NCI-H2196 (cell line): ENCODE measurements at regions not wholly inside any gene's neighbourhood (a gene's known extent, or its start where the extent isn't known, plus 50 kb on each side); places are given as distances from the start of the nearest gene placed in this dataset.

Experiments
- DNase-seq: peaks from one replicate; lab custom pipeline; 2025; ENCODE audit not compliant: unreplicated experiment; lab: John Stamatoyannopoulos, UW

DNA sequence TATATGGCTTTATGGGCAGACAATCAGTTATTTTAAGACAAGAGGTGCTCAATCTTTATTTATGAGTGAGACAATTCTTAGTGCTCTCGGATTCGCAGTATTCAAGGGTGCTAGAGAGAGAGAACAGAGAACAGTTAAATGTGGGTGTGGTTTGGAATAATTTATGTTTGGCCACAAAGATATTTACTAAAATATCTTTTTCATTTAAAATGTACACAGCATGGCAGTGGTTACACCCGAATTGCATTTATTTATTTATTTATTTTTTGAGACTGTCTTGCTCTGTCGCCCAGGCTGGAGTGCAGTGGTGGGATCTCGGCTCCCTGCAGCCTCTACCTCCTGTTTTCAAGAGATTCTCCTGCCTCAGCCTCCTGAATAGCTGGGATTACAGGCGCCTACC is 109.2 kb downstream of the CDCA7 start:
- no peak for DNase-seq

DNA sequence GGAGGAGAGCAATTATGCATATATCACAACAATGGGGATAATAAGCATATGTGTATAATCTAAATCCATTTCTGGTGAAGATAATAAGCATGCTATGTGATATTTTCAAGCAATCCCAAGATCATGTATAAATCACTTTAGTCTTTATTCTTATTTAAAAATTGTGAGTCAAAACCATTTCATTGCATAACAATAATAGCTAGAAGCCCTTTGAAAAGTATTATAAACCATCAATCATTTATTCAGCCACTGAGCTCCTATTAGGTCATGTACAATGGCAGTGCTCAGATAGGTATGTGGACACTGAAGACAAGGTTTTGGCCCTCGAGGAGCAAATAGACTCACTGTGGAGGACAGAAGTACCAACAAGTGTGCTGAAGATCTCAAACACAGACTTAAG is 113.1 kb downstream of the CDCA7 start:
- DNase-seq: no peak

DNA sequence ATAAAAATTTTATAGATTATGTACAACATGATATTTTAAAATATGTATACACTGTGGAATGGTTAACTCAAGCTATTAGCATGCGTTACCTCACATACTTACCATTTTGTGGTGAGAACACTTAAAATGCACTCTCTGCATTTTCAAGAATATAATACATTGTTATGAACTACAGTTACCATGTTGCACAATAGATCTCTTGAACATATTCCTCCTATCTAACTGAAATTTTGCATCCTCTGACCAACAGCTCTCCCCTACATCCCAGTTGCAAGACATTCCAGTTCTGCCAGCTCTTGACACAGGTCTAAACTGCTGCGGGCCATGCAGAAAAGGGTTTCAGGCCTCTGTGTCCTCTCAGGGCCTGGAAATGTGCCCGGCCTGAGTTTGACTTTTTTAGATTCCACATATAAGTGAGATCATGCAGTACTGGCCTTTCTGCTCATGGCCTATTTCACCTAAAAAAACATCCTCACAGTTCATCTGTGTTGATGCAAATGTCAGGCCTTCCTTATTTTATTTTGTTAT is 113.7 kb downstream of the CDCA7 start:
- DNase-seq: no peak

- DNase-seq: no peak
Observed at GRCh38 chr2:173472112-173472511, 117.4 kb downstream of the CDCA7 start.

- no peak for DNase-seq
Observed at GRCh38 chr2:173483137-173483536, 128.5 kb downstream of the CDCA7 start.

DNA sequence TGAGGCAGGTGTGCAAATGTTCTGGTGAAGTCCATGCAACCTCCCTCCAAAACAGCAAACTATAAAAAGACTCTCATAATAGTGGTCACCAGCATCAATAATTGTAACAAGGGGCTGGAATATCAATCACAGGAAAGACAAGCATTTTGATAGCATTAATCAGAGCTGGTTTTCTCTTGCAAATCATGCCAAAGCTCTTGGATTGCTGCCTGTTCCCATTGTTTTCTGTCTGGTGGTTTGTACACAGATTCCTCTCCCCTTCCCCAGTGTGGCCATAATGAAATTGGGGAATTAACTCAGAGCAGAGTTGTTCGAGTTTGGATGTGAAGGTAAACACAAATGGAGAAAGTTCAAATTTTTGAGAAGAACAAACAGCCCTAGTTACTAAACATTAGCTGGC is 134.2 kb downstream of the CDCA7 start:
- no peak for DNase-seq

DNA sequence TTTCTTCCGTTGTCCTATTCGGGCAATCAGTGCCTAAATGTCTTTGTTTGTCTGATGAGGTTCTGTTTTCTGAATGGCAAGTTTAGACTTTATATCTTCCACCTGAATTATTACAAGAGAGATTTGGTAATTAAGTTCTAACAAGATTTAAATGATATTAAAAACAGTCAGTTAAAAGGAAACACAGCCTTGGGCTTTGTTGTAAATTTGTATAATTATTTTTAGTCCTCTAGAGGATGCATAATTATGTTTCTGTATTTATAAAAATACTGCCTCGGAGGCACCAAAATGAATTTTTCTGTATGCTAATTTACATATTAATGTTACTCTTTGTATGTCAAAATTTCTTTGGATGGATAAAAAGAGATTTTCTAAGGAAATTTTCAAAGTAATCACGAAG is 136.7 kb downstream of the CDCA7 start:
- DNase-seq: no peak

DNA sequence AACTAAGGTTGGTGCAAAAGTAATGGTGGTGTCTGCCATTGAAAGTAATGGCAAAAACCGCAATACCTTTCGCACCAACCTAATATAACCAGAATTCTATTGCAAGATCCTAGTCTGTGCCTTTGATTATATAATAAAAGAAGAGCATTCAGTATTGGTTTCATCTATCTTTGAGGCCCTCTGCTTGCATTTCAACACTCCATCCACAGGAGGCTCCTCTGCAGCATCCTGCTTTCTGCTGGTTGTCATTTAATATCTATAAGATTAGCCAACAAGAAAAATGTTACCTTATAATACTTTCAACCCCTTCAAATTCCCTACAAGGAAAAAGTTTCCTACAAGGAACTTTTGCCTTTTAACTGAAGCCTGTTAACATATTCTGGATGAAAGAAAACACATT is 139.2 kb downstream of the CDCA7 start:
- no peak for DNase-seq

- no peak for DNase-seq
Observed at GRCh38 chr2:173496746-173497145, 142.1 kb downstream of the CDCA7 start.

- no peak for DNase-seq
Observed at GRCh38 chr2:173500953-173501352, 146.3 kb downstream of the CDCA7 start.

DNA sequence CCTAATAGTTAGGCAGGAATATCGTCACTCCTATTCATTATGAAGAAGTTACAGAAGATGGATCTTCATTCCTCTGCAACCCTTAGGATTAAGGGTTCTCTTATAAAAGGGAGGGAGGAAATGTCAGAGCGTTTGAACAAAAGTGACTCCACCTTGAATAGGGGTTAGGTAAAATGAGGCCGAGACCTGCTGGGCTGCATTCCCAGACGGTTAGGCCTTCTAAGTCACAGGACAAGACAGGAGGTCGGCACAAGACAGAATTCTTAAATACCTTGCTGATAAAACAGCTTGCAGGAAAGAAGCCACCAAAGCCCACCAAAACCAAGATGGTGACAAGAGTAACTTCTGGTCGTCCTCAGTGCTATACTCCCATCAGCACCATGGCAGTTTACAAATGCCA is 147.6 kb downstream of the CDCA7 start:
- no peak for DNase-seq

DNA sequence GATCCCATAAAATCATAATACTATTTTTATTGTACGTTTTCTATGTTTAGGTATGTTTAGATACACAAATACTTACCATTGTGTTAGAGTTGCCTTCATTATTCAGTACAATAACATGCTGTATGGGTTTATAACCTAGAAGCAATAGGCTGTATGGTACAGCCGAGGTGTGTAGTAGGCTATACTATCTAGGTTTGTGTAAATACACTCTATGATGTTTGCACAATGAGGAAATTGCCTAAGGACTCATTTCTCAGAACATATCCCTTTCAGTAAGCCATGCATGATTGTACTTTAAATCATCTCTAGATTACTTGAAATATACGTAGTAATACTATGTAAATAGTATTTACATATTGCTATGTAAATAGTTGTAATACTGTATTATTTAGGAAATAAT is 156.7 kb downstream of the CDCA7 start:
- DNase-seq: no peak

GRCh38 chr2:173511942-173512341 is 157.3 kb downstream of the CDCA7 start:
- no peak for DNase-seq

DNA sequence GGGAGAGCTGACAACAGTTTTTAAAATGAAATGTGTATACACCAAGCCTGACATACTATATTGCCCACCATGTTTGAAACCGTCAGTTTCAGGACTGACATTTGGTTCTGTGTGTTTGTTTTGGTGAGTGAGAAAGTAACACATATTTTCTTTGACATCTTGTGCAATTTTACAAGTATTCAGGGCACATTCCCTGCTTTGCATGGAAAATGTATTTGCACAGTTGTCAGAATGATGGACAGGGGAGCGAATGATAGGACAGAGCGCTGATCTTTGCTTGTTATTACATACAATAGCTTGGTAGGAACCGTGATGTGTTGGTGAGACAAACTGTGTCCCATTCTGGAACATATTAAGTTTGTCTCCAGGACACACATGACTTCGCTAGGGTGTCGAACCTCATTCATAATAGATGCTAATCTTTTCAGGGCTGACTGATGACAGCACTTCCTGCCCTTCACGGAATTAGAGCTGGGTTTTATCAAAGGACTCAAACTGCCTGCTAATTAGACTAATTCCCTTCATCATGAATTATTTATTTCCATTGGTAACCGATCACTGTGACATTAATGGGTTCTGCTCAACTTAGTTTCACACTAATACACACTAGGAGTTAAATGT is 158.5 kb downstream of the CDCA7 start:
- no peak for DNase-seq

- no peak for DNase-seq
Observed at GRCh38 chr2:173520918-173521317, 166.2 kb downstream of the CDCA7 start.

DNA sequence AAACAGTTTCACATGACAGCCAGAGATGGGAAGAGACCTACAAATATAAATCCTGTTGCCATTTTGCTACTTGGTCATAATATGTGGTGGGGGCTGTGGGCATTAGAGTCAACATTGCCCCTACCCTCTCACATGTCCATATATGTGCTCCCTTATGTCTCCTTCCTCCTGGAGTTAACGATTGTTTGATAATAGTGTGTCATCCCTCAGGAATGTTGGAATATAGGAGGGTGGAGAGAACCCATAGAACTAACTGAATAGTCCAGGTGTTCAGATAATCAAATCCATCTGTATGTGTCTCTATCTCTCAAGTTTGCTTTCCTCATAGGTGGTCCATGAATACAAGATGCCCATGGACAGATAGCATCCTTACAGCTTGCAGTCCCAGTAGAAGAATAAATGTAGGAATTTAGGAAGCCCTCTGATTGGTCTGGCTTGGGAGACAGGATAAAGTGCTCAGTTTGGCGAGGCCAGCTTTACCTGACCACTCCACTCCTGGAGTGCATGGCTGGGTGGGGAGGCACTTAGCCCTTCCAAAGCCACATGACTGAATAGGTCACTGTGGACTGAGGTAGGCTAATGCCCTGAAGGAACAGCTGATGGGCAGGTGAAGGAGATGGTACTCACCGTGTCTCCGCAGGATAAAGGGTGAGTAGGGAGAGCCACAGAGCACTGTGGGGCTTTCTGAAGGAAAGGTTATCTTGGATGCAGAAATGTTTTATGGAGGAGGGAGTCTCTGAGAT is 166.9 kb downstream of the CDCA7 start:
- DNase-seq: no peak

GRCh38 chr2:173523497-173523896 is 168.8 kb downstream of the CDCA7 start:
- no peak for DNase-seq

DNA sequence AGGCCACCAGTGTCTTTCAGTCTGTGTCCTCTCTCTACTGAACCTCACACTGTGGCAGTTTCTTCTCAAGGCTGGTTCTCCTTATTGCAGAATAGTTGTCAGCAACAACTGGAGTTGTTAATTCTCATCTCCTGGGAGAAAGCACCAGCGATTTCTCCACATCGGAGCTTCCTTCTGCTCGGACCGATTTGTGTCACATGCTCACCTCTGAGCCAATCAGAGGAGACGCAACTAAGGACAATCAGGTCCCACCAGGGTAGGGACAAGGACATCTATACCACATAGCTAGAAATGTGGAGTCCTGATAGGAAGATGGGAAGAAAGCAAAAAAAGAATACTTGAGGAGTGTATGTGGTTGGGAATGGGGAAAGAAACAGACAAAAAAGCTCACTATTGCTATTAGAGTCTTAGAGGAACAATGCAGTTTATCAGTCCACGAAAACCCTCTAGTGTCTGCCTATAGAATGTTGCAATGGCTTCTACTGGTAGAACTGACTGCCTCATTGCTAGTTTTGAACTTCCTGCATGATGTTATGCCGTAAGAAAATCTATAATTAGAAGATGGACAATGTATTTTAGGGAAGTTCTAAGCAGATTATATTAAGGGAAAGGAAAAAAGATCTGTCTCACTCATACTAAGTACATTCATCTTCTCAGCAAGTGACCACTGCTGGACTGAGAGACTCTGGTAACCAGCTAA is 169.7 kb downstream of the CDCA7 start:
- no peak for DNase-seq

GRCh38 chr2:173532732-173533531 is 178.3 kb downstream of the CDCA7 start:
- DNase-seq: peak; percentile 49

- no peak for DNase-seq
Observed at GRCh38 chr2:173537694-173538093, 183.0 kb downstream of the CDCA7 start.

DNA sequence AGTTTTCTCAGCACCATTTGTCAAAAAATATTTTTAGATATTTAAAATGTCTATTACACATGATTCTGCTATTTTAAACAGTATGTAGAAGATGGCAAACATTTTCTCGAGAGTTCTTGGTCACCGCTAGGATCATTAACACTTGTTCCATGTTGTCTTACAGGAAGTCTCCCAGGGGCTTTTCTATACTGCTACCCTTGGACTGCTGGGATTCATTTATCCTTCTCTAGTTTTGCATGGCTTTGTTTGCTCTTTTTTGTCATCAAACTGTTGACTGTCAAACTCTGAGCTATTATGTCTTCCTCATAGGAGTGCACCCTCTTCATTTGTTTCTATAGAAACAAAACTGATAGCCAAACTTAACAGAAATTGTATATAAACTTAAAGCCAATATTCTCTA is 184.9 kb downstream of the CDCA7 start:
- DNase-seq: no peak
